Fibroblast of skin of back (primary cell): ENCODE measurements at regions not wholly inside any gene's neighbourhood (a gene's known extent, or its start where the extent isn't known, plus 50 kb on each side); places are given as distances from the start of the nearest gene placed in this dataset.

Experiments
- DNase-seq: peaks from one replicate; pipeline ENCODE4 v3.0.0-alpha.2; 2013

DNA sequence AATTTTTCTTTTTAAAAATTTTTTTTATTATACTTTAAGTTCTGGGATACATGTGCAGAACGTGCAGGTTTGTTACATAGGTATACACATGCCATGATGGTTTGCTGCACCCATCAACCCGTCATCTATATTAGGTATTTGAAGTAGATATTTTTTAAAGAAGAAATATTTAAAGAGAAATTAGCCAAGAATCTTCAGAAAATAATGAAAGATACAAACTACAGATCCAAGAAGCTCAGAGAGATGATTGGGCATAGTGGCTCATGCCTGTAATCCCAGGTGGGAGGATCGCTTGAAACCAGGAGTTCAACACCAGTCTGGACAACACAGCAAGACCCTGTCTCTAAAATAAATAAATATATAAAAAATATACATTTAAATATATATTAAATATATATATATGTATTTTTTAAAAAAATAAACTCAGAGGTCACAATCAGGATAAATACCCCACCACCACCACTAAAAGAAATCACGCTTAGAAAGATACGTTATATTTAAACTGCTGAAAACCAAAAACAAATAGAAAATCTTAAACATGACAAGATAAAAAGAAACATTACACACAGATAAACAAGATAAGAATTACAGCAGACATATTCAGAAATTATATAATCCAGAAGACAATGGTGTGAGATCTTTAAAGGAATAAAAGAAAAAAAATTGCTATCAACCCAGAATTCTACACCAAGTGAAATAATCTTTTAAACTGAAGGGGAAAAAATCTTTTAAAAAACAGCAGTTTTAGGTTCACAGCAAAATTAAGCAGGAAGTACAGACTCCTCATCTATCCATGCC is 57.5 kb downstream of the CSF2 start:
- DNase-seq, result no peak

DNA sequence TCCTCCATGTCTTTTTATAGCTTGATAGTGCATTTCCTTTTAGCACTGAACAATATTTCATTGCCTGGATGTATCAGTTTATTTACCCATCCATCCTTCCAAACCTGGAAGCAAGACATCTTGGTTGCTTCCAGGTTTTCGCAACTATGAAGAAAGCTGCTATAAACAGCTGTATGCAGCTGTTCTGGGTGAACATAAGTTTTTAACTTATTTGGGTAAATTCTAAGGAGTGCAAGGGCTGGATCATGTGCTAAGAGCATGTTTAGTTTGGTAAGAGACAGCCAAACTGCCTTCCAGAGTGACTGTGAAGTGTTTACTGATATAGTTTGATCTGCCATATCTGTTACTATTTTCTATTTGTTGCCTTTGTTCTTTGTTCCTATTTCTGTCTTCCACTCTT is 58.5 kb downstream of the CSF2 start:
- no peak for DNase-seq

DNA sequence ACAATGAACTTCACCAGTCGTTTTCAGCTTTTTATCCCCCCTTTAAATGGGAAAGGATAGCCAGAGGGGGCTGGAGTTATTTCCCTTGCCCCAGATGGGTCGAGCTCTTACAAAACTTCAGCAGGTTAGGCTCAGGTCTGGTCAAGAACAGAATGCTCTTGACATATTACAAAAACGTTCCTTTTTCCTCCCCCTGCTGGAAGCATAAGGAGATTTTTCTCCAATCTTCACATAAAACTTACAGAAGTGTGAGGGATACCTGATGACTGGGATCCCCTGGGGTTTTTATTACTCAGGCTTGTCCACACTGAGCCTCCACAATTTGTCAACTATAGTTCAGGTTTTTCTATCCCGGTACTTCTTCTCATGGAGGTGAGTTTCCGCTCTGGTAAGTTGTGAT is 60.8 kb downstream of the CSF2 start:
- peak; percentile 32 for DNase-seq

DNA sequence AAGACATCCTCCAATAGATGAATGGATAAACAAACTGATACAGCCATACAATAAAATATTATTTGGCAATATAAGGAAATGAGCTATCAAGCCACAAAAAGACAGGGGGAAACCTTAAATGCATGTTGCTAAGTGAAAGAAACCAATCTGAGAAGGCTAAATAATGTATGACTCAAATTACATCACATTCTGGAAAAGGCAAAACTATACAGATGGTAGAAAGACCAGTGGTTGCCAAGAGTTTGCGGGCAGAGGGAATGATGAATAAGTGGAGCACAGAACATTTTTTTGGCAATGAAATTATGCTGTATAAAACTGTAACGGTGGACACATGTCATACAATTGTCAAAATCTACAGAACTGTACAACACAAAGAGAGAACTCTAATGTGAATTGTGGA is 63.3 kb downstream of the CSF2 start:
- peak; percentile 33 for DNase-seq

DNA sequence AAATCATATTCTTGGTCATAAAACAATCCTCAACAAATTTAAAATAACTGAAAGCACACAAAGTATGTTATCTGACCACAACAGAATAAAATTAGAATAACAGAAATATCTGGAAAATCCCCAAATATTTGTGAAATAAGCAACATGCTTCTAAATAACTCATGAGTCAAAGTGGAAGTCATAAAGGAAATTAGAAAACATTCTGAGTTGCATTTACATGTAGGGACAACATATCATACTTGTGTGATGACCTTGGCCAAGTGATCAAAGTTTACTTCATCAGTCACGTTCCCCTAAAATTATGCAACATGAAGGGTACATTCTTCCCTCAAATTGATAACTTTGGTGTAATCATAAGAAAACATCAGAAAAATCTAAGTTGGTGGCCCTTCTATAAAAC is 64.7 kb downstream of the CSF2 start:
- peak; percentile 5 for DNase-seq
